NK-92 treated with Interleukin-12 subunit alpha and Interleukin-12 subunit beta, amount 100 ng/mL, for 24 hours (cell line): ENCODE measurements at regions not wholly inside any gene's neighbourhood (a gene's known extent, or its start where the extent isn't known, plus 50 kb on each side); places are given as distances from the start of the nearest gene placed in this dataset.

Experiments used
- DNase-seq: peaks from one replicate; lab custom pipeline; 2025; lab: John Stamatoyannopoulos, UW

DNA sequence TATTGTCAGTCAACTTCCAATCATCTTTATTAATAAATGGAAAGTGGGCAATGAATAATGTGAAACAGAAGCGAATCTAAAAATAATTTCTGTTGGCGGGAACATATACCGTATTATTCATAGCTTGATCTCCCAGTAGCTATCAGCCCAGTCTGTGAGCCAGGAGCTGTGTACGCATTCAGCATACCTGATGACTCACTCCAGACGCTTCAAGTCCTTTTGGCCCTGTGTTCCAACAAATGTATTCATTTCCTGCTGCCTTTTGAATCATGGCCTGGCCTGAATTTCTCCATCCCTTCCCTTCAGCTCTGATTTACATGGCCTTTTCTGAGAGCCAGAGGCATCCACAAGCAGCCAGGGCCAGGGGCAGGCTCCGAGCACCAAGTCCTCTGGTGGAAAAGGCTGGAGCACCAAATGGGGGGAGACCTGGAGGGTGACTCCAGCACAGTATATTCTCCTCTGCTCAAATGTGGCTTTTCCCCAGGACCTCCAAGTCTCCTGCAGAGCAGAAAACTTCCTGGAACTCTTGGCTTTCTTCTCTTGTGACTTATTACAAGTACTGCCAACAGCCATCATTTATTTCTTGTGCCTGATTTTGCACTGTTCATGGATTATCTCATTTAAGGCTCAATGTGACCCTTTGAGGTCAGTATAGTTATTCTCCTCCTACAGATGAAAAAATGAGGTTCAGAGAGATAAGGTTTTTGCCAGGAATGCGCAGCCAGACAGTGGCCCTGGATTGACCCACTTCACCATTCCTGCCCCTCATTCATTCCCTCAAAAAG is 108.7 kb downstream of the EN1 start:
- DNase-seq, result no peak

DNA sequence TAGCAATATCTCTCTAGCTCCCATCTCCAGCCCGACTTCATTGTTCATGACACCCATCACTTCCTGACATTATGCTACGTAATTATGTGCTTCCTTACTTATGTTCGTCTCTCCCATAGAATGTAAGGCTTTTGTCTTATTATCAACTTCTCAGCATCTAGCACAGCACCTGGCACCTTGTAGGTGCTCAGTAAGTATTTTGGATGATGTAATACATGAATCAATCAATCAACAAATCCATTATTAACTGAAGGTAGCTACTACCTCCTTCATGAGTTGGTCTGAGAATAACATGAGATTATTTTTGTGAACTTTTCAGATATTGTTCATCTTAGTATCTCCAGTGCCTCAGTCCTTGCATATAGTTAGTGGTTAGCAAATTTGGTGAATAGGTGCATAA is 109.3 kb downstream of the EN1 start:
- DNase-seq, result no peak

DNA sequence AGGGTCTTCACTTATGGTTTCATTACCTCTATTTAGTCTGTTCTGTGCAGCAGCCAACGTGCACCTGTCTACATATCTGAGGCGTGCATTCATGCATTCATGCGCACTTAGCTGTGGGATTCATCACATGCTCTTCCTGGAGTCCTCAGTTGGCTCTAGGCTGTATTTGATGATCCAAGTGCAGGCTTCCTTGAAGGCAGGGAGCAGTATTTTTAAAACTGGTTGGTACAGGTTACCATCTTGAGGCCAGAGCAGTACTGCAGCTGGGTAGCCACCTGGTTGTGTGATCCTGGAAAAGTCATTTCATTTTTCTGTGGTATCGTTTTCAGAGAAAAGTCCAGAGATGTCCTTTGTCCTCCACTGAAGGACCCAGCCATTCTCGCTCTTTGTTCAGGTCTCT is 109.8 kb downstream of the EN1 start:
- DNase-seq, result no peak

DNA sequence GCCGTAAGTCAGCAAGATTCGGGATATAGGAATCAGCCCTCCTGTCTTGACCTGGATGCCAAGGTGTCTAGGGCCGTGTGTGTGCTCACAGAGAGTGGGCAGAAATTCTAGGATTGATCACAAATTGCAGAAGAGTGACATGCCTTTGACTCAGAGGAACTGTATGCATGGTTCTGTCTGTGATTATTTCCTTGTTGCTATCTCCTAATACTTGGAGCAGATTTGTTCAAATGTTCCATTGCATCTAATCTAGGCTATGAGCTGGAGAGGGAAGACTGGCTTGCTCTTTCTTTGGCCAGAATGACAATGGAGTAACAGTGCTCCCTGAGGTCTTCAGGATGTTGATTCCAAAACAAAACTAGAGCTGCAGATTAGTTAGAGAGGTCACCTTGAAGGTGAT is 115.0 kb downstream of the EN1 start:
- DNase-seq, result no peak

DNA sequence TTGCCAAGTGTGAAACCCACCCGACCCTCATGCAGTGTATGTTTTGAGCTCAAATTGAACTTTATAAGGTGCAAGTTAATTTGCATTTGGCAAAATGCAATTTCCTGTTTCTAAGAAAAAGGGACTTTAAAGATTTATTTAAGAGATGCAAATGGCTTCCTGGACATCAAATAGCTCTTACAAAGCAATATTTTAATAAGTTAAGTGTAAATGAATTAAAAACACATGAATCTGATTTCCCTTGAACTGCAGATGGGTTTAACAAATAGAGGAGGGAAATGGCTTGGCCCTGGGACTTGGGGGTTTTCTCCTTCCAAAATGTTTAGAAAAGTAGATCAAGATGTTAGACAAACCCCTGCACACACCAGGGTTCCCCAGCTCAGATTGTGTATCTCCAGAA is 116.0 kb downstream of the EN1 start:
- DNase-seq, result no peak

DNA sequence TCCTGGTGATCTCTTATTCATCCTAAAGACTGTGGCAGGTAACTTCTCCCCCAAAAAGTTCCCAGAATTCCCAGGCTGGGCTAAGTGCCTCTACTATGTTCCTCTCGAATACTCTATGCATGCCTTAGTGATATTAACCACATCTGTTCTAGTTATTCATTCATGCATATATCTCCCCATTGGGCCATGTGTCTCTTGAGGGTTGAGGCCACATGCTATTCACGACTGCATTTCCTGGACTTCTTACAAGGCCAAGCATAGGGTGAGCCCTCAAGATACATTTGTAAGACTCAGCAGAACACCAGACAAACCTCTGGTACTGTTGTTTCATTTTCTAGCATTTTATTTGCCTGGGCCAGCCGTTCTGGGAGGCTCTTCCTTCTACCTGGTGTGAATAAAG is 117.0 kb downstream of the EN1 start:
- no peak for DNase-seq

DNA sequence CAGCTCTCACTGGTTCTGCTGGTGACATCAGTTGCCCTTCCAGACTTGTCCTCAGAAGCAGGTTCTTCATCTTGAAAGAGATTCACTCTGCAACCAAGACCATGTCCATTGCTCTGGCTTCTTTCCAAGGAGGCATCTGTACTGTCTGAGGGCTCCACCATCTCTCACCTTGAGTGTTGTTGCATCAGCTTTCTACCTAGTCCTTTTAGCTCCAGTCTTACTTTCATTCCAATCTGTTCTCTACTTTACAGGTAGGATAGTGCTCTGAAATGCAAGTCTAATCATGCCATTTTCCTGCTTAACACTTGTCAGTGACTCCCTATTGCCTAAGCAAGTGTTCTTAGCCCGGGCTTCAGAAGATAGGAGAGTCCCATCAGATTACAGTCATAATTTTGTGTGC is 117.7 kb downstream of the EN1 start:
- no peak for DNase-seq

DNA sequence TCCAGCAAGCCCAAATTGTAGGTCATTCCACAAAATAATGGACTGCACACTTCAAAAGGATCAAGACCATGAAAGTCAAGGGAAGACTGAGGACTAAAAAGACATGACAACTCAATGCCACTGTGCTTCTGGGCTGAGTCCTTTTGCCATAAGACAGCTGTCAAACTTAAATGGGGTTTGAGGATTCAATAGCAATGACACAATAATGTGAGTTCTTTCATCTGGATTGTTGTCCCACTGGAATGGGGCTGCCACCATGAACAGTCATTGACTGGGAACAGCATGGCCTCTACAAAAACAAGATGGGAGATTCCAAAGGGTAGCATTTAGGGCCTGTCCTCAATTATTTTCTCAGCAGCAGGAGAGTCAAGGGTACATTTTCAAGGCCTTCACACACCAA is 118.5 kb downstream of the EN1 start:
- no peak for DNase-seq

DNA sequence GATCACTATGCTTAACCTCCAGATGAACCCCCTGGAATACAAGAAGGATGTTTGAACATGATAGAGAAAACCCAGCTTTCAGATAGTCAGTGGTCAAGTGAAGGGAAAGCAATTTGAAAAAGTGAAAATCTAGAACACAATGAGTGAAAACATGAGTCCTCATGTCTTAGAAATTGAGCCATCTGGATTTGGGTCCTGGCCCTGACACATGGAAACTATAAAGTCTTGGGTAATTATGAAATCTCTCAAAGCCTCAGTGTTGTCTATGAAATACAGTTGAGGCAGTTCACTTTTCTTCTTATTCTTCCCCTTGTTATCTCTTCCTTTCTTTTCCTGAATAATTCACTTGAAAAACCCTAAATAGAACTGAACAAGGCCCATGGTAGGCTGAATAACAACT is 120.6 kb downstream of the EN1 start:
- no peak for DNase-seq

DNA sequence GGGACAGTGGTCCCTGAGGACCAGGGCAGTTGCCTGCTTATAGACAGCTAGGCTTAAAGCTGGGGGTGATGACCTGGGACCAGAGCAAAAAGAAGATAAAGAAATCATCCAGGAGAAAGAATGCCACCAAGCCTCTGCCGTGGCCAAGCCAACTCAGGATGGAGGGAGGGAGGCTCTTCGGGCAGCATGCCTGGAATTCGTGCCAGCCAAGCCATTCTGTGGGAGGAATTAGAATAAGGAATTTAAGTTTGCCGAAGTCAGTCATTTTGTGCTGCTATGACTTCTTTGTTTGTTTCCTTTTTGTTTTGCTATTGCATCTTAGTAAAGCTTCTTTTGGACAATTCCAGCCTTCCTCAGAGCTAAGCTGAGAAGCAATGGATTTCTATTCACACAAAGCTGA is 124.1 kb downstream of the EN1 start:
- DNase-seq, result no peak

DNA sequence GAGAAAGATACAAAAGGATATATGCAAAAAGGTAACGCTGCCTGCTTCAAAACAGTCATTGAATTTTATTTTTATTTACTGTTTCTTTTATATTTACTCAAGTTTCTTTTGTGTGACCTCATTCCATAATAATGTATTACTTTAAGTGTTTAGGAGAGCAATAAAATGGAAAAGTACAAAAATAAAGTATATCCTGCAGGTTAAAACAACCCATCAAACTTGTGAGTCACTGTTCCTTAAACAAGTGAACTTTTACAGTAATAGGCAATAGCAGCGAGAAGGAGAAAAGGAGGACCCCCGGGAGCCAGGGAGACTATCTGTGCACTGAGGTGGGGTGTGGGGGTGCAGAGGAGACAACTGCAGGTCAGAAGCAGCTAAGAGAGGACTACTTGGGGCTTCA is 124.5 kb downstream of the EN1 start:
- DNase-seq, result no peak

DNA sequence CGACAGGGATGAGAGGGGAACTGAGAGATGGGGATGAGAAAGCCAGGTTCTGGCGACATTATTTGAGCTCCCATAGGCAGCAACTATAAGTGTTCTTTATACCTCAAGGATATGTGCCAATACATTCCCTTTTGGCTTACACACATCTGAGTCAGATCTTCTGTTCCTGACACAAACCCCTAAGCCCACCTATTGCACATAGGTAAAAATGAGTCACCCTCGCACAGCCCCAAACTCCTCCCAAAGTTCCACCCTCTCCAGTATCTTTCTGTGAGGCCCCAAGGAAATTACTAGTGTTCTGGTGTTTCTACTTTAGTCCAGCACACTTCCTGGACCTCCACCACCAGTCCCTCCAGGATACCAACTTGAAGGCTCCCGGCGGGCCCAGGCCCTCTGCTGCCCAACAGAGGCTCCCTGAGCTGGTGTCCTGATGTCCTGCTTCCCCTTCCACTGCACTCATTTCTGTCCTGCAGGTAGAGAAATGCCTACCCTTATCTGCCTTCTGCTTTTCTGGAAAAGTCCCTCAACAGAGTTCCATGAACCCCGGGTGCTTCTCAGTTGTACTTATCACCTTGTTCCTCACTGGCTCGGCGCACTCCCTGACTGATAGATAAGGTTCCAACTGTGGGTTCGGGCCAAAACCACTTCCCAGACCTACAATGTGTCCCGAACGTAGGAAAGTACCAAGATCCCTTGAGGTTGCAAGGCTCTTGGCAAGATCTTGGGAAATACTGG is 125.5 kb downstream of the EN1 start:
- no peak for DNase-seq

DNA sequence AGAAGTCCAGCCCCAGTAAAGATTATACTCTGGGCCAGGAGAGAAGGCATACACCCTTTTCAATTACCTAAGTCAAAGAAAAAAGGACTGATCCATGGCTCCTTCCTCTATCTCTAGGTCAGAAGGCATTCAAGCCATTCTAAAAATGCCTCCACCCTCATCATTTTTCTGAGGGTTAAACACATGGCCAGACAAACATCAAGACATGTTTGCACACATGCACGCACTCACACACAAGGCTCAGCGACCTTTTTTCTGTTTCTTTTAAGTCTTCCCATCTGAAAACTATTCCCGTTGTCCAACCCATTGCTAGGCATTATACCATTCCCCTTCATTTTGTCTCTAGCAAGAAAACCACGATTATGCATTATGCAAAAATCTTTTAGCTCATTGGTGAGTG is 126.6 kb downstream of the EN1 start:
- no peak for DNase-seq

DNA sequence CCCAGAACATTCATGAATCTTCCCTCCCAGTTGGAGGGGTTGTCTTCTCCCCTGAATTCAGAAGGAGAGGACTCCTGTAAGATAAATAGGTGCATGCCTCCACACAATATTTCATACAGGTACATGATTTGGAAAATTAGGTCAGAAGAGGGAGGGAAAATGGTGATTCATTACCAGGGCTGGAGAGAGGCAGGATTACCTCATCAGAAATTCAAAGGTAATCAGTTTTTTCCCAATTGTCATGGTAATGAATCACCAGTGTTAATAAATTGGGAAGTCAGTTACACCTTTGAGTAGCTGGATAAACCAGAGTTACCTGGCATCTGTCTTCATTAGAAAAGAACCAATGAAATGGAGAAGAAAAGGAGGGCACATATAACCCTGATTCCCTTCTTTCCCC is 128.5 kb downstream of the EN1 start:
- DNase-seq, result no peak

DNA sequence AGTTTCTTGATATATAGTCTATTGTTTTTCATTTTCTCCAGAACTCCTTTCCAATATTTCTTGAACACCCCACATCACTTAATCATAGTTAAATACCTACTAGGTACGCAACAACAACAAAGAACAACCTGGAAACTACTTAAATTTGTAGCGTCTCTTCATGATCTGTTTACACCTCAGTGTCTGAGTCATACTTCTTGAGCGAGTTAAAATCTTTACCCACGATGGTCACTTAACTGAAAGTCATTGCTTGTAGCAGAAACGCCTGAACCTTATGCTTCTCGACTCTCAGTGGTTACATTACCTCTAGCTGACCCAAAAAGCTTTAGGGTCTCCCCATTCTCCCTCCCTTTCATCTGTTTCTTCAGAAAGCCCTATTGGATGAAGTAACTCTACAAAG is 131.3 kb downstream of the EN1 start:
- no peak for DNase-seq

DNA sequence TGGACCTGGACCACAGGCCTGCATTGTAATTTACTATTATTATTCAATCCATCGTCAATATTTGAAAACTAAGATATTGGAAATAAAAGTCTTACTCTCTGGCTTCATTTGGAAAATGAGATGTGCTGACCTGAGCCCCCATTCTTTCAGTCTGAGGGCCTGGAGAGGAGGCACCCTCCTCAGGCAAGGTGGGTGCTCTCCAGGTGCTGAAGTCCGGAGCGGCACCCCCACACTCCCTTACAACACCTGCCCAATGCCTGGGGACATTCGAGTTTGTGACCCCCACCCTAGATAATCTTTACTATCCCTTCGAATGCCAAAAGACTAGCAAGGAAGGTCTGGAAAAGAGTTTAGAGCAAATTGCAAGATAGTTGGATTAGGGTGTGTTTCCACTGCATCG is 133.3 kb downstream of the EN1 start:
- no peak for DNase-seq

DNA sequence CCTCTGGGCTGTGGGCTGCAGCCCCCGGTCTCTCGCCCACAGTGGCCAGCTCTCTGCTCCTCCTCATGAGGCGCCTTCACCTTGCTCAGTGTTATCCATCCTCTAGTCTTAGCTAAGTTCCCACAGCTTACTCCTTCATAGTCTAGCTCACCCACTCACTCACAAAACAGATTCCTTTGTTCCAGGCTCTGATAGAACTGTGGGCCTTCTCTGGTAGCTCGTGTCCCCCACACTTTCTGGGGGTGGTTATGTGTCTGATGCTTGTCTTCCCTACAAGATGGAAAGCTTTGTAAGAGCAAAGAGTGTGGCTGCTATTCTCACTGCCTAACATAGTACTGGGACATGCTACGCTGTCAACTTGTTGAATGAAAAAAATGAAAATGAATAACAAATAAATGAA is 135.8 kb downstream of the EN1 start:
- no peak for DNase-seq

DNA sequence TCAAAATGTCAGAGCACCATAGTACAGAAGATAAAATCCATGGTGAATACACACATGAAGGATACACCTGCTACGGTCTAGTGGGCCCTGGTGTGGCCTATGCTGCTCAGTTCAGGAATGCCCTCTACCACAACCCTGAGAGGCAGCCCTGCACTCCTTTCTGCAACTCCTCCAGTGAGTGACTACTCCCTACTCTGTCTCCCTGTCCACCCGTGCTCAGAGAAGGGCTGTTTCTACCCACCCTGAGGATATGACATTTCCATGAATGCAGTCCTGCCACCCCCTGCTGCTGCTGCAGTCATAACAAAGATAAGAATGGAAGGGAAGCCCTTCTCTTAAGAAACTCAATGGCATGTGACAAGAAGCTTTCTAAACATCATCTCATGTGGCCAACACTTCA is 137.0 kb downstream of the EN1 start:
- DNase-seq, result no peak

DNA sequence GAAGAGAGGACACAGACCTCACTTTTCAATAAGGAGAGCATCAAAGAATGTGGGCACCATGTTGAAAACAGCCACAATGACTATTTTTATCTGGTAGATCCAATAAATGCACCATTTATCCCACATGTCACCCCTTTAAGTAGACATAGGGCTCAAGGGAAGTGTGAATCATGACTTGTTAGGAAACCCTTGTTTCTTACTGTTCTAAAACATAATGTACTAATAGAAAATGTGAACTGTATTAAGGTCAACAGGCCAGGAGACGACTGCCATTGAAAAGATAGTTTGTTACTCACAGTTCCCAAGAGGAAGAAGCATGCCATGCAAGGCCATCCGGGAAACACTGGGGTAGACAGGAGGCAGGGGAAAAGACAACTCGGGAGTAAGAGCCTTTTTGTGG is 137.7 kb downstream of the EN1 start:
- no peak for DNase-seq

DNA sequence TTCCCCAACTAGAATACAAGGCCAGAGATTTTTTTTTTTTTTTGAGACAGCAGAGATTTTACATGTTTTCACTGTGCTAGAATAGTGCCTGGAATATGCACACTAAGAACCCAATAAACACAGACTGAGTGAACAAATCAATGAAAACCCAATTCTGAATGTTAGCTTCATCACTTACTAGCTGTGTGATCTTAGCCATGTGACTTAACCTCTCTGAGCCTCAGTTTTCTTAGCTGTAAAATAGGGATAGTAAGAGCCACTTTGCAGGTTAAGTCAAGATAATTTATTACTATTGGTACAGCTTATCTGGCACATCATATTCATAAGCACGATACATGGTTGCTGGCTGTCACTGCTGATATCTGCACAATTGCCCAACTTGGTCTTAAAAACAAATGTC is 140.6 kb downstream of the EN1 start:
- no peak for DNase-seq

DNA sequence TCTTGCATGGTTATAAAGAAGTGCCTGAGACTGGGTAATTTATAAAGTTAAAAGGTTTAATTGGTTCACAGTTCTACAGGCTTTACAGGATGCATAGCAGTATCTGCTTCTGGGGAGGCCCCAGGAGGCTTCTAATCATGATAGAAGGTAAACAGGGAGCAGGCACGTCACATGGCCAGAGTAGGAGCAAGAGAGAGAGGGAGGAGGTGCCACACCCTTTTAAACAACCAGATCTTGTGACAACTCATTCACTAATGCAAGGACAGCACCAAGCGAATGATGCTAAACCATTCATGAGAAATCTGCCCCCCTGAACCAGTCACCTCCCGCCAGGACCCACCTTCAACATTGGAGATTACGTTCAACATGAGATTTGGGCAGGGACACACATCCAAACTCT is 141.1 kb downstream of the EN1 start:
- DNase-seq, result no peak

DNA sequence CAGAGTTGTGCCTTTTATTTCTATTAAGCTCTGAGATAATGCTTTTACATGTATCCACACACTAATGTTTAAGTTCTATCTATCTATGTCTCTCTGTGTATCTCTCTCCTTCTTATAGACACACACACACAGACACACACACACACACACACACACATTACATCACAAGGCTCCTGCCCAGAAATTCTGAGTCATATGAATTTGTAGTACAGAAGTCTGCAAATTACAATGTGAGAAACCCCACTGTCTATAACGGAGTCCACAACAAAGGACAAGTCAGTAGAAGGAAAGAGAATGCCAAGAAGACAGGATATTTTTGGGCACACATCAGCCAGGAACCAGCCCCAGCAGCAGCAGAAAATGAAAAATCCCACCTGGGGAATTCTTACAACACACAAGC is 142.4 kb downstream of the EN1 start:
- no peak for DNase-seq

DNA sequence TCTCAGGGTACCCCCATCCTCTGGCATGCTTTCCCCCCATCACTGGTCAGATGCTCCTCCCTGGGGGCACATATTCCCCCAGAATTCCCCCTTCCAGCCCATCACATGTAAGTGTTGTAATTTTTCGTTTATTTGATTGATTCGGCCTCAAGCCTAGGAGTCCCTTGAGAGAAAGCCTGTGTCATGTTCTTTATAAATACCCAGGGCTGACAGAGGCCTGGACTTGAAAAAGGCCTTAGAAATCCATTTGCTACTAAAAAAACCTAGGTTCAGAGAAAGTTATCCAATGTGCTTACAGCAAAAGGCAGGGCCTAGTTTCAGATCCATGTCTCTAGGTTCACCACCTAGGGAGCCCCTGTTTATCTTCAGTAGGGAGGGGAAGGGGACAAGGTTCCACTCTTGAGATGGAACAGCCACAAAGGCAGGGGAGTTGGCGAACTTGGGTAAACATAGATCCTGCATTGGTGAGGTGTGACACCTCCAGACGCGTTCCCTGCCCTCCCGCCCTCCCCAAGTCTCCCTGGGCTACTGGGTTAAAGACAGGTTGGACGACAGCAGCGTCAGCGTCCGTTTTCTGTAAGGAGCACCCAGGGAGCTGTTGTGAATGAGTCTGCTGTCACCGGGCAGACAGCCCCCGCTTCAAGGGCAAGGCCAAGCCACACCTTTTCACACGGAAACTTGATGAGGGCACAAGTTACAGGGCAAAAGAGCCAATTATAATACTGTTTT is 147.8 kb downstream of the EN1 start:
- DNase-seq, result no peak
